PC-9 (cell line): ENCODE measurements at regions not wholly inside any gene's neighbourhood (a gene's known extent, or its start where the extent isn't known, plus 50 kb on each side); places are given as distances from the start of the nearest gene placed in this dataset.

Experiments used
- BruUV-seq: library from RNA; stranded (reverse); fragments of 400-500 nt; replicated peaks from 2 replicates; lab custom pipeline; 2021; lab: Mats Ljungman, UMichigan
- CTCF ChIA-PET: fragments of 300-600 bp; sonication (Branson Sonifier 250); formaldehyde crosslinking; loops from one replicate; lab custom pipeline; 2022; ENCODE audit warnings: antibody characterized with exemption; lab: Charles Lee
- POLR2A ChIA-PET: fragments of 300-600 bp; sonication (Branson Sonifier 250); formaldehyde crosslinking; loops from one replicate; lab custom pipeline; 2022; ENCODE audit warnings: antibody characterized with exemption; ENCODE audit not compliant: unreplicated experiment; lab: Charles Lee
- DNase-seq, 2 experiments: peaks; one replicate each; pipeline versions ENCODE4 v3.0.0 to v3.0.0-alpha.2; 2015 to 2022; ENCODE audit warnings: mixed read lengths in 1 of 2
- H2AFZ ChIP-seq: fragments of 200-600 bp; sonication (generic); 2 replicates; pipeline ENCODE4 v1.8.1; 2017; ENCODE audit warnings: antibody characterized with exemption
- H3F3A ChIP-seq: fragments of 200-600 bp; sonication (generic); 2 replicates; pipeline ENCODE4 v1.8.1; 2017; ENCODE audit warnings: antibody characterized with exemption, mild to moderate bottlenecking, low read depth; ENCODE audit not compliant: insufficient read depth
- H3K27ac ChIP-seq: fragments of 200-600 bp; sonication (generic); 2 replicates; pipeline ENCODE4 v1.6.1; 2016; ENCODE audit warnings: mixed run types
- H3K27me3 ChIP-seq: fragments of 200-600 bp; sonication (generic); 2 replicates; pipeline ENCODE4 v1.6.1; 2016; ENCODE audit warnings: low read depth, mixed run types; ENCODE audit not compliant: insufficient read depth
- H3K36me3 ChIP-seq: fragments of 200-600 bp; sonication (generic); 2 replicates; pipeline ENCODE4 v1.6.1; 2016; ENCODE audit warnings: low read depth, mixed run types
- H3K4me1 ChIP-seq: fragments of 200-600 bp; sonication (generic); replicated peaks from 2 replicates; pipeline ENCODE4 v1.6.1; 2016; ENCODE audit warnings: mixed run types; ENCODE audit not compliant: insufficient read depth
- H3K4me2 ChIP-seq: fragments of 200-600 bp; sonication (generic); 2 replicates; pipeline ENCODE4 v1.6.1; 2017; ENCODE audit warnings: mixed run types
- H3K4me3 ChIP-seq: fragments of 200-600 bp; sonication (generic); 2 replicates; pipeline ENCODE4 v1.6.1; 2016; ENCODE audit warnings: mixed run types
- H3K79me2 ChIP-seq: fragments of 200-600 bp; sonication (generic); 2 replicates; pipeline ENCODE4 v1.6.1; 2017; ENCODE audit warnings: low read depth, mixed run types
- H3K9me2 ChIP-seq: fragments of 200-600 bp; sonication (generic); 2 replicates; pipeline ENCODE4 v1.8.1; 2017; ENCODE audit warnings: mild to moderate bottlenecking; ENCODE audit not compliant: insufficient read depth
- H3K9me3 ChIP-seq: fragments of 200-600 bp; sonication (generic); 2 replicates; pipeline ENCODE4 v1.8.1; 2016; ENCODE audit warnings: low read depth; ENCODE audit not compliant: insufficient read depth
- H4K20me1 ChIP-seq: fragments of 200-600 bp; sonication (generic); 2 replicates; pipeline ENCODE4 v1.8.1; 2017; ENCODE audit not compliant: insufficient read depth
- CTCF ChIP-seq: fragments of 200-600 bp; sonication (generic); conservative IDR thresholded peaks from 2 replicates; pipeline ENCODE4 v1.6.1; 2017; ENCODE audit warnings: mixed run types, antibody characterized with exemption, mild to moderate bottlenecking, moderate library complexity
- EZH2 ChIP-seq: fragments of 200-600 bp; sonication (generic); IDR thresholded peaks from 2 replicates; pipeline ENCODE4 v1.8.0; 2017; ENCODE audit warnings: antibody characterized with exemption, low read depth
- intact Hi-C: fragments of 100-400 bp; cut with micrococcal nuclease; formaldehyde crosslinking; loops from one replicate; pipeline ENCODE4 v1.10.0; 2022; ENCODE audit not compliant: unreplicated experiment

DNA sequence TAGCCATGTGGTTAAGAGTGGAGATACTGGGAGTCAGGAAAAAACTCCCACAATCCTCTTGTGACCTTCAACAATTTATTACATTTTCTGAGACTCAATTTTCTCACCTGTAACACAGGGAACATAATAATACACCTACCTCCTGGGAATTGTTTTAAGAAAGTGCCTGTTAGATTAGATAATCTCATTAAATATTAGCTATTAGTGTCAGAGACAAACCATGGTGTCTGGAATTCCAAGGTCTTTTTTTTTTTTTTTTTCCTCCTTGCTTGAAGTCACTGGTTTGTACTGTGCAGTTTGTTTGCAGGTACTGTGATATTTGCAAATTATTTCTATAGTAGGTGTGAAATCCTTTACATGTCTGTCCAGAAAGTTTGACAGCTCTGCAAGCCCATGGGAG lies 806.1 kb downstream of the DNAJB9 start:
- Histone ChIP-seq H2AFZ (no peak overlapping the region), H3K36me3 (no peaks in the 10 kb centered on the region), H4K20me1 (no peaks in the 10 kb centered on the region), H3K9me3 (no peaks in the 10 kb centered on the region), H3K4me2 (no peak overlapping the region), H3K4me1 (no peaks in the 10 kb centered on the region), H3K27ac (no peak overlapping the region), H3K9me2 (no peaks in the 10 kb centered on the region), H3K79me2 (no peaks in the 10 kb centered on the region), H3F3A (no peaks in the 10 kb centered on the region), H3K27me3 (no peaks in the 10 kb centered on the region), H3K4me3 (no peak overlapping the region)
- POLR2A ChIA-PET, result no interaction called here
- CTCF ChIA-PET, result no interaction called here
- intact Hi-C loops, result no loop called here
- no peak for DNase-seq
- TF ChIP-seq EZH2 (no peak), CTCF (no peak)
- no TSS peak for BruUV-seq

- Histone ChIP-seq H3K79me2 (no peaks in the 10 kb centered on the region), H3K4me1 (no peaks in the 10 kb centered on the region), H3F3A (no peaks in the 10 kb centered on the region), H3K4me3 (no peak overlapping the region), H3K9me3 (no peaks in the 10 kb centered on the region), H2AFZ (no peak overlapping the region), H3K27ac (no peak overlapping the region), H3K36me3 (no peaks in the 10 kb centered on the region), H3K27me3 (no peaks in the 10 kb centered on the region), H3K9me2 (no peaks in the 10 kb centered on the region), H3K4me2 (no peak overlapping the region), H4K20me1 (no peaks in the 10 kb centered on the region)
- no TSS peak for BruUV-seq
- POLR2A ChIA-PET, result interaction anchor here (0.6 kb wide), 1 partner anchor 133 kb away, joined by 6 read pairs; no protein-coding TSS in a partner anchor
- DNase-seq, result no peak
- TF ChIP-seq CTCF, result no peak
- TF ChIP-seq EZH2, result no peak
- CTCF ChIA-PET, result no interaction called here
- intact Hi-C loops, result no loop called here
These were observed 806.9 kb downstream of the DNAJB9 start for GRCh38 chr7:109376576-109376975.

DNA sequence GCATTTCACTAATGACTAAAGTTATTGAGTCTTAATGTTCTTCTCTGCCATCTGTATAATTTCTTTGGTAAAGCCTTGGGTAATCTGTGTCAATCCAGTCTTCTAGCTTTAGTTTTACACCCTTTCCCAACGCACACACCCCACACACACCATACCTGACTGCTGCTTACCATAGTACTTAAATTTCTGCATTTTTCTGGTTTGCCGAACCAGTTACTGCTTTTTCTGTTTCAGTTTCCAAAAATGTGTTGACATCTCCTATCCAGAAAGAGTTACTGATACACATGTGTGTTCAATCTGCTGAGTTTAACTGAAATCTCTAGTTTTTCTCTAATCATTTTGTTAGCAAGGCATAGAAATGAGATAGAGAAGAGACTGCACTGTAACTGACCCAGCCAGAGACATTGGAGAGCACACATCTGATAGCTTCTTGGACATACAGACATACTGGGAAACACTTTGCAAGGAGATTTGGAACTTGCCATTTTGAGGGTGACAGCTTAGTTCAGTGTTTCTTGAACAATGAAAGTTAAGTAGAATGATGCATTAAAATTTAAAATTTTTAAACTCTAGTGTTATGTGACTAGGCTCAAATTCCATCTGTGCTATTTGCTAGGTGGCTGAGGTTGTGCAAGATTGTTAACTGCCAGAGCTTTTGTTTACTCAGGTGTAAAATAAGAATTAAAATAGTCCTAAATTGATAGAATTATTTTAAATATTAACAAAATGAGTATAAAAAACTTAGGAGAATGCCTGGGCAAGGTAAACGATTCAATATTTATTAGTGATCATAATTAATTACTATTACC lies 807.6 kb downstream of the DNAJB9 start:
- Histone ChIP-seq H3K27ac (no peak overlapping the region), H2AFZ (no peak overlapping the region), H4K20me1 (no peaks in the 10 kb centered on the region), H3K9me2 (no peaks in the 10 kb centered on the region), H3K27me3 (no peaks in the 10 kb centered on the region), H3K79me2 (no peaks in the 10 kb centered on the region), H3K4me3 (no peak overlapping the region), H3K9me3 (no peaks in the 10 kb centered on the region), H3F3A (no peaks in the 10 kb centered on the region), H3K36me3 (no peaks in the 10 kb centered on the region), H3K4me2 (no peak overlapping the region), H3K4me1 (no peaks in the 10 kb centered on the region)
- ChIA-PET POLR2A (no interaction called here), CTCF (no interaction called here)
- intact Hi-C loops, result no loop called here
- no peak for DNase-seq
- BruUV-seq, result no TSS peak
- TF ChIP-seq EZH2, result no peak
- TF ChIP-seq CTCF, result no peak
